SK-N-SH (cell line): ENCODE measurements at regions not wholly inside any gene's neighbourhood (a gene's known extent, or its start where the extent isn't known, plus 50 kb on each side); places are given as distances from the start of the nearest gene placed in this dataset.
A peak's percentile ranks its signal among the peaks of the same experiment; 100 is the strongest.

Source experiments
- CTCF ChIA-PET: fragments of 300-600, 350-600 bp; formaldehyde crosslinking; extraction: SDS; loops from one replicate; lab custom pipeline; 2021; lab: Yijun Ruan, JAX
- POLR2A ChIA-PET: fragments of 350-600 bp; sonication (Branson Sonifier 250); formaldehyde crosslinking; extraction: SDS; loops from one replicate; lab custom pipeline; 2020; ENCODE audit warnings: antibody characterized with exemption, inconsistent platforms; lab: Yijun Ruan, JAX
- DNase-seq: peaks from one replicate; pipeline ENCODE4 v3.0.0; 2012
- H2AFZ ChIP-seq: fragments of 200-600 bp; sonication (generic); 2 replicates; pipeline ENCODE4 v1.8.1; 2016; ENCODE audit warnings: antibody characterized with exemption, mild to moderate bottlenecking, low read depth
- H3F3A ChIP-seq: fragments of 200-600 bp; sonication (generic); replicated peaks from 2 replicates; pipeline ENCODE3; 2016; ENCODE audit warnings: antibody characterized with exemption, mild to moderate bottlenecking; ENCODE audit not compliant: insufficient read depth
- H3K27ac ChIP-seq, 2 experiments: fragments of 200-500 bp in 1 of 2; fragments of 200-600 bp in 1 of 2; sonication (Bioruptor generic) in 1 of 2; sonication (generic), shearing (Covaris generic) in 1 of 2; 2 replicates each; pipeline versions ENCODE4 v1.5.1 to v1.6.1; 2014 to 2016; ENCODE audit warnings: low read depth in 2 of 2, inconsistent platforms in 1 of 2, low read length in 1 of 2, mild to moderate bottlenecking in 1 of 2, mixed read lengths in 1 of 2
- H3K27me3 ChIP-seq: fragments of 200-600 bp; sonication (generic), shearing (Covaris generic); 2 replicates; pipeline ENCODE4 v1.6.1; 2016; ENCODE audit warnings: mixed run types; ENCODE audit not compliant: insufficient read depth
- H3K36me3 ChIP-seq, 2 experiments: fragments of 200-500 bp in 1 of 2; fragments of 200-600 bp in 1 of 2; sonication (Bioruptor generic) in 1 of 2; sonication (generic) in 1 of 2; replicated peaks in 1 of 2; 2 replicates each; pipeline versions ENCODE3 to v1.5.1; 2014 to 2016; ENCODE audit warnings: low read length in 1 of 2, mild to moderate bottlenecking in 1 of 2; ENCODE audit not compliant: insufficient read depth in 2 of 2, control insufficient read depth in 1 of 2
- H3K4me1 ChIP-seq, 2 experiments: fragments of 200-500 bp in 1 of 2; fragments of 200-600 bp in 1 of 2; sonication (Bioruptor generic) in 1 of 2; sonication (generic), shearing (Covaris generic) in 1 of 2; 2 replicates each; pipeline versions ENCODE4 v1.5.1 to v1.6.1; 2014 to 2016; ENCODE audit warnings: low read depth in 1 of 2, low read length in 1 of 2, mixed run types in 1 of 2; ENCODE audit not compliant: insufficient read depth in 2 of 2, control insufficient read depth in 1 of 2
- H3K4me2 ChIP-seq: fragments of 200-600 bp; sonication (generic), shearing (Covaris generic); 2 replicates; pipeline ENCODE4 v1.6.1; 2017; ENCODE audit warnings: mixed run types
- H3K4me3 ChIP-seq, 2 experiments: fragments of 200-500 bp in 1 of 2; fragments of 200-600 bp in 1 of 2; sonication (Bioruptor generic) in 1 of 2; sonication (generic), shearing (Covaris generic) in 1 of 2; 2 replicates each; pipeline versions ENCODE4 v1.5.1 to v1.8.1; 2014 to 2016; ENCODE audit warnings: low read depth in 2 of 2, inconsistent platforms in 1 of 2, low read length in 1 of 2, mild to moderate bottlenecking in 1 of 2, mixed read lengths in 1 of 2, moderate library complexity in 1 of 2
- H3K79me2 ChIP-seq: fragments of 200-600 bp; sonication (generic); 2 replicates; pipeline ENCODE4 v1.8.1; 2017; ENCODE audit warnings: mild to moderate bottlenecking; ENCODE audit not compliant: insufficient read depth
- H3K9ac ChIP-seq: fragments of 200-600 bp; sonication (generic); 2 replicates; pipeline ENCODE4 v1.6.1; 2017; ENCODE audit warnings: mixed run types
- H3K9me2 ChIP-seq: fragments of 200-600 bp; sonication (generic); 2 replicates; pipeline ENCODE4 v1.6.1; 2017; ENCODE audit warnings: mixed run types
- H3K9me3 ChIP-seq: fragments of 200-600 bp; sonication (generic); 2 replicates; pipeline ENCODE4 v1.6.1; 2017; ENCODE audit warnings: mixed run types, mild to moderate bottlenecking, moderate library complexity
- H4K20me1 ChIP-seq: fragments of 200-600 bp; sonication (generic); 2 replicates; pipeline ENCODE4 v1.6.1; 2017; ENCODE audit warnings: mild to moderate bottlenecking, mixed run types; ENCODE audit not compliant: insufficient read depth
- CHD2 ChIP-seq: fragments of 150-350 bp; IDR thresholded peaks from 2 replicates; pipeline ENCODE4 v1.6.1; 2018; ENCODE audit warnings: low read length; ENCODE audit not compliant: partially characterized antibody
- EZH2phosphoT487 ChIP-seq: fragments of 200-600 bp; sonication (generic); IDR thresholded peaks from 2 replicates; pipeline ENCODE4 v1.6.1; 2017; ENCODE audit warnings: low read depth, mixed run types, mild to moderate bottlenecking, antibody characterized with exemption, moderate library complexity, borderline replicate concordance
- FOSL2 ChIP-seq: IDR thresholded peaks from 2 replicates; pipeline ENCODE4 v1.4.0; 2012; ENCODE audit warnings: low read depth, mild to moderate bottlenecking, moderate library complexity, borderline replicate concordance
- FOXM1 ChIP-seq: IDR thresholded peaks from 2 replicates; pipeline ENCODE4 v1.4.0; 2012; ENCODE audit warnings: low read depth, mild to moderate bottlenecking
- GABPA ChIP-seq: IDR thresholded peaks from 2 replicates; pipeline ENCODE4 v1.4.0; 2012; ENCODE audit warnings: low read depth, mild to moderate bottlenecking
- GATA2 ChIP-seq: sonication (generic); formaldehyde crosslinking; IDR thresholded peaks from 2 replicates; pipeline ENCODE4 v1.5.0; 2020; ENCODE audit warnings: mild to moderate bottlenecking, missing genetic modification reagents
- NRF1 ChIP-seq: IDR thresholded peaks from 2 replicates; pipeline ENCODE4 v1.6.1; 2012; ENCODE audit warnings: low read depth, mild to moderate bottlenecking, low read length
- RAD21 ChIP-seq: IDR thresholded peaks from 2 replicates; pipeline ENCODE4 v1.6.1; 2012; ENCODE audit warnings: mild to moderate bottlenecking, low read length
- RFX5 ChIP-seq: IDR thresholded peaks from 2 replicates; pipeline ENCODE4 v1.6.1; 2012; ENCODE audit warnings: mild to moderate bottlenecking, improper control_type of control experiment, low read length
- SMC3 ChIP-seq: IDR thresholded peaks from 2 replicates; pipeline ENCODE4 v1.6.1; 2012; ENCODE audit warnings: low read depth, low read length, improper control_type of control experiment
- YY1 ChIP-seq: IDR thresholded peaks from 2 replicates; pipeline ENCODE4 v1.4.0; 2012; ENCODE audit warnings: low read depth, mild to moderate bottlenecking
- WGBS: methylation state at CpG from one replicate; pipeline ENCODE4 v1.1.6; 2017; ENCODE audit warnings: low lambda C conversion rate; 5-methylcytosine and 5-hydroxymethylcytosine counted together
- TF ChIP-seq, protein P1 (sequence below): fragments of 200-600 bp; sonication (generic); IDR thresholded peaks from 2 replicates; pipeline ENCODE4 v1.6.1; 2017; ENCODE audit warnings: antibody characterized with exemption, mild to moderate bottlenecking, moderate library complexity

DNA sequence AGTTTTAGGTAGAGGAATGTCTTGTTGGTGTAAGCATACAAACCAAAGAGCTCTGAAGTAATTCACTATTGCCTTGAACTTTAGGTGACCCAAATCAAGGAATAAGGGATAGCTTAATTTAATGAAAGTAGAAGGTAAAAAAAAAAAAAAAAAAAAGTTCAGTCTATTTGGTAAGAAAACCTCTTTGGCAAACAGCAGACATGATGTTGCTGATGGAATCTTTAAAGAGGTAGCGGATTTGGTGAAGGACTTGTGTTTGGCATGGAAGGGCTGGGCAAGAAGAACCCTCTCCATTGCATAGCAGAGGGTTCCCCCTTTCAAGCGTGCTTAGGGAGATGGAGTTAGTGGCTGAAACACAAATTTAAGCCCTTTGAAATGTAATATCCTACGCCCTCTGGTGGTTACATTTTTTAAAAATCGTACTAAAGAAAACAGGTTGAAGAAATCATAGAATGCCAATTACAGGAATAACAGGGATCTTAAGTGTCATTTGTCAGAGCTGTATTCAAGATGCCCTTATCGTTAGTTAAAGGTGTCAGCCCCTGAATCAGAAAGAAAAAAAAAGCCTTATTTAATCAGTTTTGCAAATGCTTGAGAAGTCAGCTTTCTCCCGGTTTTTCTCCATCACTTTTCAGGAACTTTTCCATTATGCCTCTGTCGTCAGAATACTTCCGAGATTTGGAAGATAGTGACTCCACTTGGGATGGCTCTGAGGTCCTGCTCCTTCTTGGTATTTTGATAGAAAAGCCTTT, 383.1 kb downstream of the KCNJ2 start:
- POLR2A ChIA-PET = no interaction called here
- peak; percentile 72 for DNase-seq

DNA sequence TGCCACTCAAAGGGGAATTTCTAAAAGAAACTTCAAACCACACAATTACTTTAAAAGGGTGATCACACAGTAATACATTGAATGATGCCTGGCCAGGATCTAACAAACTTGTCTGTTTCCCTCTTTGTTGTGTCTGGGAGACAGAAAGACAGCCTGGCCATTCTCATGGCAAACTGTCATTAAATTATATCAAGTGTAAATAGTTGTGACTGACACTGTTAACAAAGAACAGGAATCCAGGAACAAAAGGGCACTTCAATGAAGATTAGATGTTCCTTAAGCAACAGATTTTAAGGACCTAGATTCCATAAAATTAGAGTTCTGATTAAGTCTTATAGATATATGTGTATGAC, 383.6 kb downstream of the KCNJ2 start:
- Histone ChIP-seq H3K4me3 (no peak overlapping the region), H3K9me3 (no peaks in the 10 kb centered on the region), H3K9ac (no peak overlapping the region), H3K27me3 (no peaks in the 10 kb centered on the region), H4K20me1 (no peaks in the 10 kb centered on the region), H3F3A (no peaks in the 10 kb centered on the region), H3K4me1 (peaks cover 0 to 2% of the 10 kb centered on the region in 2 experiments; a peak in 2 of 4 replicates), H3K4me2 (no peak overlapping the region), H3K79me2 (no peaks in the 10 kb centered on the region), H3K36me3 (no peaks in the 10 kb centered on the region), H2AFZ (no peak overlapping the region), H3K27ac (no peak overlapping the region), H3K9me2 (no peaks in the 10 kb centered on the region)
- no peak for DNase-seq
- ChIA-PET POLR2A (no interaction called here), CTCF (interaction anchor here (0.6 to 5.1 kb wide), 51 partner anchors 8 to 1971 kb away, joined by 3 to 57 read pairs (median 3); partner anchors contain the start of gene KCNJ2)
- no peak for TF ChIP-seq NRF1
- no peak for TF ChIP-seq GABPA
- TF ChIP-seq EZH2phosphoT487 = no peak
- no peak for TF ChIP-seq CHD2
- no peak for TF ChIP-seq RFX5
- no peak for TF ChIP-seq YY1
- TF ChIP-seq FOSL2 = no peak
- no peak for TF ChIP-seq FOXM1

More for the DNA sequence above, 383.1 kb downstream of the KCNJ2 start:
- Histone ChIP-seq H3K79me2 (no peaks in the 10 kb centered on the region), H3K9me3 (no peaks in the 10 kb centered on the region), H3K36me3 (no peaks in the 10 kb centered on the region), H3K9me2 (no peaks in the 10 kb centered on the region), H2AFZ (no peak overlapping the region), H3K27ac (no peak overlapping the region; a peak in 1 of 4 replicates), H3F3A (no peaks in the 10 kb centered on the region), H3K4me3 (no peak overlapping the region), H4K20me1 (no peaks in the 10 kb centered on the region), H3K27me3 (no peaks in the 10 kb centered on the region), H3K4me2 (no peak overlapping the region), H3K9ac (no peak overlapping the region), H3K4me1 (peaks cover 0 to 2% of the 10 kb centered on the region in 2 experiments; a peak in 2 of 4 replicates)
- CTCF ChIA-PET = interaction anchor here (0.6 to 5.1 kb wide), 56 partner anchors 9 to 1971 kb away, joined by 3 to 57 read pairs (median 3); partner anchors contain the start of gene KCNJ2
- TF ChIP-seq EZH2phosphoT487 (no peak), RAD21 (peak; percentile 87), SMC3 (peak; percentile 86), GATA2 (CRISPR knock-in tag) (no peak)
- TF ChIP-seq, protein P1, sequence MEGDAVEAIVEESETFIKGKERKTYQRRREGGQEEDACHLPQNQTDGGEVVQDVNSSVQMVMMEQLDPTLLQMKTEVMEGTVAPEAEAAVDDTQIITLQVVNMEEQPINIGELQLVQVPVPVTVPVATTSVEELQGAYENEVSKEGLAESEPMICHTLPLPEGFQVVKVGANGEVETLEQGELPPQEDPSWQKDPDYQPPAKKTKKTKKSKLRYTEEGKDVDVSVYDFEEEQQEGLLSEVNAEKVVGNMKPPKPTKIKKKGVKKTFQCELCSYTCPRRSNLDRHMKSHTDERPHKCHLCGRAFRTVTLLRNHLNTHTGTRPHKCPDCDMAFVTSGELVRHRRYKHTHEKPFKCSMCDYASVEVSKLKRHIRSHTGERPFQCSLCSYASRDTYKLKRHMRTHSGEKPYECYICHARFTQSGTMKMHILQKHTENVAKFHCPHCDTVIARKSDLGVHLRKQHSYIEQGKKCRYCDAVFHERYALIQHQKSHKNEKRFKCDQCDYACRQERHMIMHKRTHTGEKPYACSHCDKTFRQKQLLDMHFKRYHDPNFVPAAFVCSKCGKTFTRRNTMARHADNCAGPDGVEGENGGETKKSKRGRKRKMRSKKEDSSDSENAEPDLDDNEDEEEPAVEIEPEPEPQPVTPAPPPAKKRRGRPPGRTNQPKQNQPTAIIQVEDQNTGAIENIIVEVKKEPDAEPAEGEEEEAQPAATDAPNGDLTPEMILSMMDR = peak; percentile 81
- WGBS = 36% methylated on average over 8 of the region's 8 CpGs
